ENCODE measurements at regions not wholly inside any gene's neighbourhood (a gene's known extent, or its start where the extent isn't known, plus 50 kb on each side); places are given as distances from the start of the nearest gene placed in this dataset.

GRCh38 chr1:228996281-228996680, 261.0 kb downstream of the RHOU start:
- 91% methylated on average over 6 of the region's 6 CpGs for WGBS, 2 donors
- DNase-seq, result no peak
- no peak overlapping the region for H3K27ac ChIP-seq
- intact Hi-C loops (cut with DNase I), result loop anchor here (5.0 kb wide), 1 partner anchor 66 kb away; no protein-coding TSS in a partner anchor
- no peak overlapping the region for H3K4me3 ChIP-seq
- H3K9me3 ChIP-seq, result no peaks in the 10 kb centered on the region
- H3K27me3 ChIP-seq, result no peaks in the 10 kb centered on the region
- no peaks in the 10 kb centered on the region for H3K4me1 ChIP-seq
- TF ChIP-seq POLR2A (IDR thresholded peaks at IDR 0.05) (no peak), POLR2AphosphoS5 (IDR thresholded peaks at IDR 0.05) (no peak), EP300 (IDR thresholded peaks at IDR 0.05) (no peak)
- H3K36me3 ChIP-seq, result no peaks in the 10 kb centered on the region

DNA sequence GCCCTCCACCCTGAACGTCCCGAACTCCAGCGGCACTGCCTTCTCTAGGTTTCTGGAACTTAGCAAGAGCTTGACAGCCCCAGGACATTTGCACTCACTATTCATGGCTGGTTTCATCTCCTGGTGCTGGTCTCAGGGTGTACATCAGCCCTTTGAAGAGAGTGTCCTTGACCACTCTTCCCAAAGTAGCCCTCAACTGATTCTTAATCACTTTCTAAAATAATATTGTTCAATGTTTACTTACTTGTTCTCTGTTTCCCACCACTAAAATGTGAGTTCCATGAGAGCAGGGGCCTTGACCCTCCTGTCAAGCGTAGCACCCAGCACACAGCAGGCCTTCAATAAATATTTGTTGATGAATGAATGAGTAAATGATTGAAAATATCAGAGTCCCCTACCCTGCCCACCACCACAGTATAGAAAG, 262.5 kb downstream of the RHOU start:
- intact Hi-C loops (cut with DNase I), result loop anchor here (5.0 kb wide), 1 partner anchor 65 kb away; no protein-coding TSS in a partner anchor
- Histone ChIP-seq H3K9me3 (no peaks in the 10 kb centered on the region), H3K4me3 (no peak overlapping the region), H3K27ac (no peak overlapping the region), H3K27me3 (no peaks in the 10 kb centered on the region), H3K4me1 (no peaks in the 10 kb centered on the region), H3K36me3 (no peaks in the 10 kb centered on the region)
- WGBS, 2 donors, result 95 to 97% methylated on average over 4 of the region's 4 CpGs
- TF ChIP-seq CTCF (IDR thresholded peaks at IDR 0.05), result no peak
- TF ChIP-seq POLR2AphosphoS5 (IDR thresholded peaks at IDR 0.05), result no peak
- DNase-seq, result no peak

- no peak for TF ChIP-seq CTCF (IDR thresholded peaks at IDR 0.05)
- TF ChIP-seq POLR2AphosphoS5 (IDR thresholded peaks at IDR 0.05), result no peak
- no peak for TF ChIP-seq EP300 (IDR thresholded peaks at IDR 0.05)
- Histone ChIP-seq H3K27ac (no peak overlapping the region), H3K36me3 (no peaks in the 10 kb centered on the region), H3K4me3 (no peak overlapping the region), H3K4me1 (peaks cover 0 to 3% (median 0%) of the 10 kb centered on the region in 4 donors), H3K27me3 (no peaks in the 10 kb centered on the region), H3K9me3 (no peaks in the 10 kb centered on the region)
- DNase-seq, result no peak
- intact Hi-C loops (cut with DNase I), result loop anchor here (5.0 kb wide), 1 partner anchor 64 kb away; no protein-coding TSS in a partner anchor
- 85 to 90% methylated on average over 6 of the region's 6 CpGs for WGBS, 2 donors
Measured at GRCh38 chr1:228998179-228998578, 262.9 kb downstream of the RHOU start.

- H3K36me3 ChIP-seq, result no peaks in the 10 kb centered on the region
- 90 to 91% methylated on average over 9 of the region's 9 CpGs for WGBS, 2 donors
- intact Hi-C loops (cut with DNase I), result loop anchor here (5.0 to 10.0 kb wide), 4 partner anchors 63 to 265 kb away; partner anchors contain the start of gene RHOU
Measured at GRCh38 chr1:228999446-229000170, 264.3 kb downstream of the RHOU start.

More at GRCh38 chr1:228999446-229000170, 264.3 kb downstream of the RHOU start:
- Histone ChIP-seq H3K27me3 (no peaks in the 10 kb centered on the region), H3K4me1 (peaks cover 0 to 16% (median 10%) of the 10 kb centered on the region in 4 donors), H3K4me3 (no peak overlapping the region), H3K9me3 (no peaks in the 10 kb centered on the region), H3K27ac (no peak overlapping the region)
- no peak for DNase-seq
- TF ChIP-seq EP300 (IDR thresholded peaks at IDR 0.05) (no peak), POLR2AphosphoS5 (IDR thresholded peaks at IDR 0.05) (no peak), CTCF (IDR thresholded peaks at IDR 0.05) (no peak), POLR2A (IDR thresholded peaks at IDR 0.05) (no peak)

Data from sigmoid colon (tissue), 6 donors.